Endodermal cell (in vitro differentiated cells): ENCODE measurements at regions not wholly inside any gene's neighbourhood (a gene's known extent, or its start where the extent isn't known, plus 50 kb on each side); places are given as distances from the start of the nearest gene placed in this dataset.

Source experiments
- DNase-seq: peaks from one replicate; pipeline ENCODE4 v3.0.0-alpha.2; 2017
- H3K27ac ChIP-seq: 2 replicates; pipeline ENCODE4 v1.5.1; 2013; ENCODE audit warnings: mild to moderate bottlenecking, low read depth, low read length, moderate library complexity
- H3K27me3 ChIP-seq: 2 replicates; pipeline ENCODE4 v1.6.1; 2013; ENCODE audit warnings: mild to moderate bottlenecking, low read length, moderate library complexity; ENCODE audit not compliant: insufficient read depth, control insufficient read depth, poor library complexity, severe bottlenecking
- H3K36me3 ChIP-seq: 2 replicates; pipeline ENCODE4 v1.7.0; 2013; ENCODE audit warnings: mild to moderate bottlenecking, low read length, moderate library complexity; ENCODE audit not compliant: control insufficient read depth, insufficient read depth
- H3K4me1 ChIP-seq: one replicate; pipeline ENCODE4 v1.7.0; 2013; ENCODE audit warnings: low read length; ENCODE audit not compliant: control insufficient read depth, insufficient read depth
- H3K4me3 ChIP-seq: 2 replicates; pipeline ENCODE4 v1.5.1; 2013; ENCODE audit warnings: mild to moderate bottlenecking, low read length, moderate library complexity
- H3K9ac ChIP-seq: 2 replicates; pipeline ENCODE4 v1.6.1; 2013; ENCODE audit warnings: mild to moderate bottlenecking, low read length, moderate library complexity; ENCODE audit not compliant: poor library complexity, severe bottlenecking; ENCODE audit errors: extremely low read depth
- H3K9me3 ChIP-seq: 2 replicates; pipeline ENCODE4 v1.6.1; 2013; ENCODE audit warnings: mild to moderate bottlenecking, low read length, moderate library complexity; ENCODE audit not compliant: control insufficient read depth
- H3K27ac Mint-ChIP-seq: 2 replicates; pipeline ENCODE4 v1.8.0; 2020; ENCODE audit warnings: mixed read lengths
- H3K27me3 Mint-ChIP-seq: 2 replicates; pipeline ENCODE4 v1.8.0; 2021; ENCODE audit warnings: mild to moderate bottlenecking, mixed read lengths; ENCODE audit not compliant: insufficient read depth
- H3K36me3 Mint-ChIP-seq: 2 replicates; pipeline ENCODE4 v1.8.0; 2020; ENCODE audit warnings: low read depth, mixed read lengths
- H3K4me1 Mint-ChIP-seq: 2 replicates; pipeline ENCODE4 v1.8.0; 2020; ENCODE audit warnings: mixed read lengths
- H3K4me3 Mint-ChIP-seq: 2 replicates; pipeline ENCODE4 v1.8.0; 2020; ENCODE audit warnings: mild to moderate bottlenecking, moderate library complexity, mixed read lengths
- H3K9me3 Mint-ChIP-seq: 2 replicates; pipeline ENCODE4 v1.8.0; 2020; ENCODE audit warnings: mild to moderate bottlenecking, mixed read lengths
- CTCF ChIP-seq: fragments of 200-600 bp; sonication (generic); conservative IDR thresholded peaks from 2 replicates; pipeline ENCODE4 v1.5.0; 2021; ENCODE audit warnings: antibody characterized with exemption, mild to moderate bottlenecking
- WGBS, 2 experiments: methylation state at CpG; one replicate each; pipeline versions ENCODE4 v1.1.5 to v1.1.7; 2013; ENCODE audit warnings: missing lambda C conversion rate in 2 of 2, mixed read lengths in 1 of 2; ENCODE audit not compliant: insufficient coverage in 1 of 2, insufficient read length in 1 of 2; 5-methylcytosine and 5-hydroxymethylcytosine counted together

GRCh38 chr12:20183563-20183962 is 184.8 kb upstream of the PDE3A start:
- Histone ChIP-seq H3K27ac (no peak overlapping the region), H3K4me1 (no peaks in the 10 kb centered on the region), H3K27me3 (peaks cover 81% of the 10 kb centered on the region), H3K9ac (no peak overlapping the region), H3K4me3 (no peak overlapping the region), H3K9me3 (no peaks in the 10 kb centered on the region), H3K36me3 (no peaks in the 10 kb centered on the region)
- H3K27ac Mint-ChIP-seq: no peak overlapping the region
- WGBS, 2 experiments: 100% methylated on average over 1 of the region's 1 CpG; no CpG with 5 or more reads in 1 of the 2 experiments
- no peaks in the 10 kb centered on the region for H3K36me3 Mint-ChIP-seq
- TF ChIP-seq CTCF: no peak
- H3K4me3 Mint-ChIP-seq: no peak overlapping the region
- no peaks in the 10 kb centered on the region for H3K9me3 Mint-ChIP-seq
- H3K27me3 Mint-ChIP-seq: peaks cover 26% of the 10 kb centered on the region
- DNase-seq: no peak
- H3K4me1 Mint-ChIP-seq: peaks cover 18% of the 10 kb centered on the region

- Histone ChIP-seq H3K9me3 (no peaks in the 10 kb centered on the region), H3K27ac (no peak overlapping the region), H3K4me3 (no peak overlapping the region), H3K4me1 (peaks cover 1% of the 10 kb centered on the region), H3K27me3 (peaks cover 71% of the 10 kb centered on the region), H3K9ac (no peak overlapping the region), H3K36me3 (no peaks in the 10 kb centered on the region)
- no peaks in the 10 kb centered on the region for H3K9me3 Mint-ChIP-seq
- H3K27me3 Mint-ChIP-seq: peaks cover 25% of the 10 kb centered on the region
- 82 to 88% methylated on average over 3 to 4 of the region's 4 CpGs for WGBS, 2 experiments
- no peaks in the 10 kb centered on the region for H3K36me3 Mint-ChIP-seq
- no peak for DNase-seq
- H3K27ac Mint-ChIP-seq: no peak overlapping the region
- peaks cover 27% of the 10 kb centered on the region for H3K4me1 Mint-ChIP-seq
- H3K4me3 Mint-ChIP-seq: no peak overlapping the region
- no peak for TF ChIP-seq CTCF
These were observed 183.8 kb upstream of the PDE3A start for GRCh38 chr12:20184514-20184913.

- no peak for DNase-seq
- TF ChIP-seq CTCF: no peak
- Histone ChIP-seq H3K27ac (no peak overlapping the region), H3K36me3 (no peaks in the 10 kb centered on the region), H3K9me3 (no peaks in the 10 kb centered on the region), H3K4me1 (peaks cover 4% of the 10 kb centered on the region), H3K9ac (no peak overlapping the region), H3K27me3 (peaks cover 49% of the 10 kb centered on the region), H3K4me3 (no peak overlapping the region)
- Mint-ChIP-seq H3K27ac (no peak overlapping the region), H3K4me1 (peaks cover 26% of the 10 kb centered on the region), H3K4me3 (no peak overlapping the region), H3K9me3 (no peaks in the 10 kb centered on the region), H3K36me3 (no peaks in the 10 kb centered on the region), H3K27me3 (peaks cover 4% of the 10 kb centered on the region)
- WGBS, 2 experiments: 90 to 100% methylated on average over 3 to 5 of the region's 5 CpGs
These were observed 180.9 kb upstream of the PDE3A start for GRCh38 chr12:20187456-20187855.
